Epithelial cell of proximal tubule (primary cell): ENCODE measurements at regions not wholly inside any gene's neighbourhood (a gene's known extent, or its start where the extent isn't known, plus 50 kb on each side); places are given as distances from the start of the nearest gene placed in this dataset.

ENCODE experiments used
- DNase-seq: peaks from one replicate; pipeline ENCODE4 v3.0.0-alpha.2; 2011; ENCODE audit warnings: low read depth
- H3K4me3 ChIP-seq: 2 replicates; pipeline ENCODE4 v1.5.1; 2011; ENCODE audit warnings: low read depth, mild to moderate bottlenecking, low read length
- CTCF ChIP-seq: conservative IDR thresholded peaks from 2 replicates; pipeline ENCODE4 v1.5.1; 2012; ENCODE audit warnings: low read depth, mild to moderate bottlenecking, low read length

DNA sequence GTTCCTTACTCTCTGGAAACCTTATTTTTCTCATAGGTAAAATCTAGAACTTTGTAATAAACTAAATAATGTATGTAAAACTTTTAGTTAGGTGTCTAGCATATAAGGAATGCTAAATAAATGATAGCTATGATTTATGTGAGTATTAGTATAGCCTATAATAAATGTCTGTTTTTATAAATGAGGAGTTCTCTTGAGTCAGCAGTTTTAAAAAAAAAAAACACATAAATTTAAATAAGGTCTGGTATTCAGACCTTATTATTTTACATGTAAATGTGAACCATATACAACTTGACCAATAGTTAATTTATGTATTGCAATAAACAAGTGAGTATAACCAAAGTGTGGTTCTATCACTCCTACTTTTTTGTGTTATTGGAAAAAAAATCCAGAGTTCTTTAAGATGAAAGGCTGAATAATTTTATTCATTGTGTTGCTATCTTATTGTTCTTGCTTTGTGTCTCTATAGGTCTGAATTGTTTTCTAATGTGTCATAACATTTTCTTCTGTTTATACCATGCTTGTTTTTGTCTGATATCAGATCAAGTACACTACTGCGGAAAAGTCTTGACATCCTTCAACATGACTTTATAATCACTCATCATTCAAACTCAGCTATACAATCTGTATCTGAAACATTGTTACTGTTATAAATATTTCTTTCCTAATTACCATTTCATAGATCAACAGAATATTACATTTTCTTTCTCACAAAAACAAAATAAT lies 115.7 kb downstream of the RASSF9 start:
- no peak for DNase-seq
- no peak for TF ChIP-seq CTCF

GRCh38 chr12:85725991-85726390 lies 110.2 kb downstream of the RASSF9 start:
- TF ChIP-seq CTCF, result no peak
- H3K4me3 ChIP-seq, result no peak overlapping the region
- DNase-seq, result no peak

More for the DNA sequence above, 115.7 kb downstream of the RASSF9 start:
- no peak overlapping the region for H3K4me3 ChIP-seq

- no peak for TF ChIP-seq CTCF
- no peak overlapping the region for H3K4me3 ChIP-seq
- no peak for DNase-seq
These were observed 102.9 kb downstream of the RASSF9 start for GRCh38 chr12:85733221-85733840.

DNA sequence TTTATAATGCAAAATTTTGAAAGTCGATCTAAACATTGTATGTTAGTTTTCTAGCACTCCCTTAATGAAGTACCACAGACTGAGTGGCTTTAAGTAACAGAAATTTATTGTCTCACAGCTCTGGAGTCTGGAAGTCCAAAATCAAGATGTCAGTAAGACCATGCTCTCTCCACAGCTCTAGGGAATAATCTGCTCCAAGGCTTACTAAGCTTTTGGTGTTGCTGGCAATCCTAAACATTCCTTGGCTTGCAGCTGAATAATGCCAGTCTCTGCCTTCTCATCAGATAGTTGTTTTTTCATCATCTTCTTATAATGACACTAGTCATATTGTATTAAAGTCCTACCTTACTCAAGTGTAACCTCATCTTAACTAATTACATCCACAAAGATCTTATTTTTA lies 102.2 kb downstream of the RASSF9 start:
- no peak for TF ChIP-seq CTCF
- H3K4me3 ChIP-seq, result no peak overlapping the region
- no peak for DNase-seq

DNA sequence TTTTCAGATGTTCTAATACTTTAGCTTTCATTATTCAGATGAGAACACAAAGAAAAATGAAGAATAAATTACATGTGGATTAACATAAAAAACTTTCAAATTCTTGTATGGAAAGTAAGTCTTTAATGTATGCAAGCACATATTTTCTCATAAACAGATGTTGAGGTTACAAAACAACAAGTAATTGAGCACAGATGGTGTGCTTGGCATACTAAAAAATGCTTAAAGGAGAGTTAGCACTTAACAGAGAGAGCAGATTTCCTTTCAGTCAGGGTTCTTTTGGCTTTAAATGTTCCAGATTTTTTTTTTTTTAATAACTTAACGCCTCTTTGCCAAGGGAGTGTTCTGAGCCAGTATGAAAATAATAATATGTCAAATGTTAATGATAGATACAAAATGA lies 96.0 kb downstream of the RASSF9 start:
- no peak for DNase-seq
- H3K4me3 ChIP-seq, result no peak overlapping the region
- no peak for TF ChIP-seq CTCF

DNA sequence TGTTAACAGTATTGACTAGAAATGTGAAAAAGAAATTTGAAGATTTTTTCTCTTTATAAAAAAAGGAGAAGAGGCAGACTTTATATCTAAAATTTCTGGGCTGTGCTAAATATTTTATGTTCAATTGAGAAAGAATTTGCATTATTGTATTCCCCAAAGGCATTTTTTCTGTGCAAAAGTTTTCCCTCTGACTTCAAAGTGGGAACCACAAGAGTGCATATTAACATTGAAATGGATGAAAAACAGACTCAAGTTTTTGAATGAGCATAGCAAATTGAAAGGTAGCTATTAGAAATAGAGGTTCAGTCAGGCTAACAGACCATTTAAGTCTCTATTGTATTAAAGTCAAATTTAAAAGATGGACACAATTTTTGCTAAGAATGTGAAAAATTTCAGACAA lies 95.2 kb downstream of the RASSF9 start:
- no peak for TF ChIP-seq CTCF
- no peak for DNase-seq
- no peak overlapping the region for H3K4me3 ChIP-seq
